Thymus (tissue), 11 donors: ENCODE measurements at regions not wholly inside any gene's neighbourhood (a gene's known extent, or its start where the extent isn't known, plus 50 kb on each side); places are given as distances from the start of the nearest gene placed in this dataset.

Experiments used
- DNase-seq, 9 donors: peaks; one replicate each; pipeline ENCODE4 v3.0.0-alpha.2; 2013; ENCODE audit warnings: low spot score in 9 of 9, low read depth in 6 of 9, missing footprints in 1 of 9
- H3K27ac ChIP-seq, 2 donors: one replicate each; pipeline ENCODE4 v1.5.1; 2013; ENCODE audit warnings: control low read depth in 1 of 2, low read depth in 1 of 2, low read length in 1 of 2, mild to moderate bottlenecking in 1 of 2, moderate library complexity in 1 of 2
- H3K27me3 ChIP-seq, 2 donors: one replicate each; pipeline ENCODE4 v1.5.1; 2013; ENCODE audit warnings: low read length in 1 of 2; ENCODE audit not compliant: control insufficient read depth in 2 of 2, insufficient read depth in 1 of 2
- H3K36me3 ChIP-seq, 2 donors: one replicate each; pipeline ENCODE4 v1.5.1; 2013; ENCODE audit warnings: low read length in 1 of 2, mild to moderate bottlenecking in 1 of 2, moderate library complexity in 1 of 2; ENCODE audit not compliant: control insufficient read depth in 2 of 2, insufficient read depth in 2 of 2
- H3K4me1 ChIP-seq, 2 donors: one replicate each; pipeline ENCODE4 v1.5.1; 2013; ENCODE audit warnings: low read length in 2 of 2; ENCODE audit not compliant: control insufficient read depth in 2 of 2, insufficient read depth in 2 of 2
- H3K4me3 ChIP-seq, 2 donors: one replicate each; pipeline ENCODE4 v1.5.1; 2013; ENCODE audit warnings: low read length in 2 of 2, control low read depth in 1 of 2, mild to moderate bottlenecking in 1 of 2
- H3K9me3 ChIP-seq, 2 donors: one replicate each; pipeline ENCODE4 v1.5.1; 2013; ENCODE audit warnings: low read length in 1 of 2, mild to moderate bottlenecking in 1 of 2; ENCODE audit not compliant: control insufficient read depth in 2 of 2, insufficient read depth in 1 of 2
- WGBS: extraction: QIAGEN DNeasy Blood & Tissue Kit; methylation state at CpG from one replicate; pipeline ENCODE4 v1.1.7; 2013; 5-methylcytosine and 5-hydroxymethylcytosine counted together
- donor health status: healthy.

GRCh38 chr11:112548641-112549040 is 288.0 kb upstream of the PLET1 start:
- H3K27ac ChIP-seq: no peak overlapping the region
- H3K9me3 ChIP-seq: no peaks in the 10 kb centered on the region
- no peak overlapping the region for H3K4me3 ChIP-seq
- no peaks in the 10 kb centered on the region for H3K36me3 ChIP-seq
- H3K27me3 ChIP-seq: no peaks in the 10 kb centered on the region
- DNase-seq: no peak
- H3K4me1 ChIP-seq: no peaks in the 10 kb centered on the region

GRCh38 chr11:112553205-112553731 is 292.6 kb upstream of the PLET1 start:
- H3K27ac ChIP-seq: no peak overlapping the region
- no peak for DNase-seq
- no peaks in the 10 kb centered on the region for H3K27me3 ChIP-seq
- 83% methylated on average over 4 of the region's 4 CpGs for whole genome bisulfite sequencing
- H3K4me1 ChIP-seq: peaks cover 0 to 4% of the 10 kb centered on the region in 2 donors
- H3K9me3 ChIP-seq: no peaks in the 10 kb centered on the region
- no peak overlapping the region for H3K4me3 ChIP-seq
- H3K36me3 ChIP-seq: no peaks in the 10 kb centered on the region

- WGBS: 92% methylated on average over 4 of the region's 4 CpGs
- H3K36me3 ChIP-seq: no peaks in the 10 kb centered on the region
- H3K4me3 ChIP-seq: no peak overlapping the region
- no peak for DNase-seq
- H3K9me3 ChIP-seq: no peaks in the 10 kb centered on the region
- no peak overlapping the region for H3K27ac ChIP-seq
- peaks cover 0 to 4% of the 10 kb centered on the region in 2 donors for H3K4me1 ChIP-seq
- H3K27me3 ChIP-seq: no peaks in the 10 kb centered on the region
These were observed 293.9 kb upstream of the PLET1 start for GRCh38 chr11:112554586-112554985.

- peak; percentile 19 to 77 (median 43) for DNase-seq
- Histone ChIP-seq H3K4me3 (no peak overlapping the region), H3K27me3 (no peaks in the 10 kb centered on the region), H3K36me3 (no peaks in the 10 kb centered on the region), H3K27ac (no peak overlapping the region), H3K4me1 (peaks cover 0 to 4% of the 10 kb centered on the region in 2 donors), H3K9me3 (no peaks in the 10 kb centered on the region)
- 71% methylated on average over 10 of the region's 10 CpGs for WGBS
These were observed 295.1 kb upstream of the PLET1 start for GRCh38 chr11:112555491-112556364.

- Histone ChIP-seq H3K4me3 (no peak overlapping the region), H3K4me1 (peaks cover 0 to 4% of the 10 kb centered on the region in 2 donors), H3K9me3 (no peaks in the 10 kb centered on the region), H3K27ac (no peak overlapping the region), H3K27me3 (no peaks in the 10 kb centered on the region), H3K36me3 (no peaks in the 10 kb centered on the region)
- 88% methylated on average over 7 of the region's 7 CpGs for WGBS
- DNase-seq: no peak
These were observed 298.0 kb upstream of the PLET1 start for GRCh38 chr11:112558691-112559090.

GRCh38 chr11:112563808-112564207 is 303.1 kb upstream of the PLET1 start:
- no peak overlapping the region for H3K4me3 ChIP-seq
- H3K36me3 ChIP-seq: no peaks in the 10 kb centered on the region
- H3K27ac ChIP-seq: no peak overlapping the region
- H3K4me1 ChIP-seq: no peaks in the 10 kb centered on the region
- H3K9me3 ChIP-seq: no peaks in the 10 kb centered on the region
- H3K27me3 ChIP-seq: no peaks in the 10 kb centered on the region
- WGBS: 89% methylated on average over 5 of the region's 5 CpGs
- no peak for DNase-seq

- H3K27ac ChIP-seq: no peak overlapping the region
- H3K4me1 ChIP-seq: no peaks in the 10 kb centered on the region
- H3K9me3 ChIP-seq: no peaks in the 10 kb centered on the region
- 79% methylated on average over 3 of the region's 3 CpGs for WGBS
- no peaks in the 10 kb centered on the region for H3K27me3 ChIP-seq
- DNase-seq: no peak
- H3K4me3 ChIP-seq: no peak overlapping the region
- no peaks in the 10 kb centered on the region for H3K36me3 ChIP-seq
These were observed 303.7 kb upstream of the PLET1 start for GRCh38 chr11:112564228-112564955.

- H3K27me3 ChIP-seq: no peaks in the 10 kb centered on the region
- H3K4me1 ChIP-seq: no peaks in the 10 kb centered on the region
- H3K9me3 ChIP-seq: no peaks in the 10 kb centered on the region
- no peak overlapping the region for H3K27ac ChIP-seq
- no peaks in the 10 kb centered on the region for H3K36me3 ChIP-seq
- H3K4me3 ChIP-seq: no peak overlapping the region
- WGBS: 85% methylated on average over 5 of the region's 5 CpGs
- DNase-seq: no peak
These were observed 304.9 kb upstream of the PLET1 start for GRCh38 chr11:112565551-112565950.

- no peaks in the 10 kb centered on the region for H3K9me3 ChIP-seq
- H3K36me3 ChIP-seq: no peaks in the 10 kb centered on the region
- no peak for DNase-seq
- 96% methylated on average over 2 of the region's 2 CpGs for WGBS
- no peaks in the 10 kb centered on the region for H3K27me3 ChIP-seq
- H3K4me3 ChIP-seq: no peak overlapping the region
- no peak overlapping the region for H3K27ac ChIP-seq
- H3K4me1 ChIP-seq: no peaks in the 10 kb centered on the region
These were observed 305.5 kb upstream of the PLET1 start for GRCh38 chr11:112566124-112566523.
